NCI-H524 (cell line): ENCODE measurements at regions not wholly inside any gene's neighbourhood (a gene's known extent, or its start where the extent isn't known, plus 50 kb on each side); places are given as distances from the start of the nearest gene placed in this dataset.

Experiments used
- DNase-seq, 2 experiments: peaks; one replicate each; lab custom pipeline; 2025; lab: John Stamatoyannopoulos, UW

GRCh38 chr3:13152826-13153710, 79.8 kb upstream of the IQSEC1 start:
- DNase-seq, result no peak

- no peak for DNase-seq
Observed at GRCh38 chr3:13150624-13151023, 77.4 kb upstream of the IQSEC1 start.

- no peak for DNase-seq
Observed at GRCh38 chr3:13149330-13150108, 76.3 kb upstream of the IQSEC1 start.

GRCh38 chr3:13148561-13149329, 75.5 kb upstream of the IQSEC1 start:
- DNase-seq, result peak in 1 of 2 experiments; percentile 64

GRCh38 chr3:13148126-13148525, 74.9 kb upstream of the IQSEC1 start:
- no peak for DNase-seq

- no peak for DNase-seq
Observed at GRCh38 chr3:13147344-13147743, 74.1 kb upstream of the IQSEC1 start.

GRCh38 chr3:13146643-13147143, 73.5 kb upstream of the IQSEC1 start:
- DNase-seq, result no peak

- no peak for DNase-seq
Observed at GRCh38 chr3:13145826-13146642, 72.8 kb upstream of the IQSEC1 start.

- no peak for DNase-seq
Observed at GRCh38 chr3:13145131-13145825, 72.0 kb upstream of the IQSEC1 start.

GRCh38 chr3:13144163-13145023, 71.2 kb upstream of the IQSEC1 start:
- DNase-seq, result no peak

- DNase-seq, result no peak
Observed at GRCh38 chr3:13143381-13144004, 70.3 kb upstream of the IQSEC1 start.

GRCh38 chr3:13142552-13143380, 69.5 kb upstream of the IQSEC1 start:
- no peak for DNase-seq

- DNase-seq, result no peak
Observed at GRCh38 chr3:13141991-13142412, 68.8 kb upstream of the IQSEC1 start.

GRCh38 chr3:13141183-13141582, 68.0 kb upstream of the IQSEC1 start:
- no peak for DNase-seq

- no peak for DNase-seq
Observed at GRCh38 chr3:13140596-13140995, 67.4 kb upstream of the IQSEC1 start.

- no peak for DNase-seq
Observed at GRCh38 chr3:13139471-13140065, 66.3 kb upstream of the IQSEC1 start.

GRCh38 chr3:13138833-13139145, 65.6 kb upstream of the IQSEC1 start:
- DNase-seq, result no peak
